Left cardiac atrium (tissue), 4 donors: ENCODE measurements at regions not wholly inside any gene's neighbourhood (a gene's known extent, or its start where the extent isn't known, plus 50 kb on each side); places are given as distances from the start of the nearest gene placed in this dataset.
A peak's percentile ranks its signal among the peaks of the same experiment; 100 is the strongest.

Experiments
- ATAC-seq, 2 donors: fragments of 200-7000 bp; cut with Tn5 transposase; one replicate each; pipeline ENCODE4 v1.9.1; 2020; ENCODE audit warnings: mild to moderate bottlenecking in 2 of 2, moderate library complexity in 2 of 2
- DNase-seq: peaks from one replicate; pipeline ENCODE4 v3.0.0-alpha.2; 2020
- intact Hi-C, 2 donors: fragments of 100-400 bp; cut with DNase I; formaldehyde crosslinking; loops; one replicate each; pipeline versions ENCODE4 v1.14.1 to v1.15.1; 2022 to 2023
- donor health status: DM: no; HTN: yes; CAD: no.
- donor health status: DM: no; HTN: yes; CAD: no; lungs with severe emphysema.
- donor health status: DM: yes; HTN: yes; CAD: no.
- donor health status: Dilated cardiomyopathy.

DNA sequence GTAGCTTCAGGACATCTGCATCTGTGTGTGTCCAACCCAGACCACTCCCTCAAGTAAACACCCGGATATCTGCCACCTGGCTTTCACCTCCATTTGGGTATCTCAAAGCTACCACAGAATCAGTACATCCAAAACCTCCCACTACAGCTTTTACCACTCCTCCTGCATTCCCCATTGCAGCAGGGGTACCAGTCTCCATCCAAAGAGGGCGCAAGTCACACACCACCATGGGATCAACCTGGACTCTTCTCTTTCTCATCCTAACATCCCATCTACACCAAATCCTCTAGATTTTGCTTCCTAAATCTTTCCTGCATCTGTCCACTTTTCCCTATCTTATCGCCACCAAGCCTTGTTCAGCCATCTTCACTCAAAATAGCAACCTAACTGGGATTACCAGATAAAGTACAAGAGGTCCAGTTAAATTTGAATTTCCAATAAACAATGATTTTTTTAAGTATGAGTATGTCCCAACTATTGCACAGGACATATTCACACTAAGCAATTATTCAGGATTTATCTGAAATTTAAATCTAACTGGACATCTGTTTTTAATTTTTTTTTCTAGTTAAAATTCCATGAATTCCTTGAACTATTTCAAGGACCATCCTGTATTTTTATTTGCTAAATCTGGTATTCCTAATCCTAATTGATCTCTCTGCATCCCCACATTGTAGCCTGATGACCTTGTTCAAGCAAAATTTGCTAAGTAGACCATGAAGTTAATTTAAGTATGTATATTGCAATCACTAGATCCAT lies 164.3 kb upstream of the MLN start:
- ATAC-seq (no peak), DNase-seq (no peak)
- intact Hi-C loops = no loop called here

DNA sequence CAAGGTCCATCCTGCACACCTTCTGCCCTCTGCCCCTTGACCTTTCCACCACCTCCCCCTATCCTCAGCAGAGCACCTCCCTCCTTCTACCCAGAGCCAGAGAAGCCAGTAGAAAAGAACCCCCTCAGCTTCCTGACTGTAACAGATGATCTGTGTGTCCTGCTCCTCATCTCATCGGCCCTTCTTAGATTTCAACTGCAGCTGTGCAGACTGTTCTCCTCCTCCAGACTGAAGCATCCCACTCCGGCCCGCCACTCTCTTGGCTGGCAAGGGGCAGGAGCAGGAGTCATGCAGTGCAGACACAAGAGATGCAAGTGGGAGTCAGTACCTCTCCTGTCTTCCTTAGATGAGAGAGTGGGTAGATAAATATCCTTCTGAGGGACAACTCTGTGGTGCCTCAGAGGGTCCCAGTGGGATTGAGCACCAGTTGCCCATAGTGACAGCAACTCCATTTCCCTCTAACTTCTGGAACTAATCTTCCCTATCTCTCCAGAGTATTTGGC lies 163.5 kb upstream of the MLN start:
- intact Hi-C loops = no loop called here
- no peak for DNase-seq
- ATAC-seq = no peak

DNA sequence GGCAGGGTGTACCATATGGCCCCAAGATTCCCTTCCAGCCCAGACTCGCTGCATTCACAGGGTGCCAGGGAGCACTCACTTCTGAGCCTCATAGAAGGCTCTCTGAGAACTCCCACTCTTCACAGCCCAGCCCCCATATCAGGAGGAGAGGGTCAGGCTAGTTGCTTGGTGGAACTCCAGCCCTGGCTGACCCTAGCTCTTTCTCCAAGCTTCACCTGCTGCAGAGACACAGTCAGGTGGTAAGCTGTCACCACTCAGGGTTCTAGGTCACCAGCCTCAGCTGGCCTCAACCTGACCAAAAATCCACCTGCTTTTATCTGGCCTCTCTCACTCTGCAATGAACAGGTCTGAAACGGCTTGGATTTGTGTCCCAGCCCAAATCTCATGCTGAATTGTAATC lies 162.7 kb upstream of the MLN start:
- ATAC-seq (no peak), DNase-seq (no peak)
- intact Hi-C loops = no loop called here

DNA sequence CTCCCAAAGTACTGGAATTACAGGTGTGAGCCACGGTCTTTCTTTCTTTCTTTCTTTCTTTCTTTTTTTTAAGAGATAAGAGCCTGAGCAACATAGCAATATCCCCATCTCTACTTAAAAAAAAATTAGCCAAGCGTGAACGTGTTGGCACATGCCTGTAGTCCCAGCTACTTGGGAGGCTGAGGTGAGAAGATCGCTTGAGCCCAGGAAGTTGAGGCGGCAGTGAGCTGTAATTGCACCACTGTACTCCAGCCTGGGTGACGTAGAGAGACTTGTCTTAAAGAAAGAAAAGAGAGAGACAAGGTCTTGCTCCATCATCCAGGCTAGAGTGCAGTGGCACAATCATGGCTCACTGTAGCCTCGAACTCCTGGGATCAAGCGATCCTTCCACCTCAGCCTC lies 162.0 kb upstream of the MLN start:
- intact Hi-C loops = no loop called here
- ATAC-seq (no peak), DNase-seq (no peak)

DNA sequence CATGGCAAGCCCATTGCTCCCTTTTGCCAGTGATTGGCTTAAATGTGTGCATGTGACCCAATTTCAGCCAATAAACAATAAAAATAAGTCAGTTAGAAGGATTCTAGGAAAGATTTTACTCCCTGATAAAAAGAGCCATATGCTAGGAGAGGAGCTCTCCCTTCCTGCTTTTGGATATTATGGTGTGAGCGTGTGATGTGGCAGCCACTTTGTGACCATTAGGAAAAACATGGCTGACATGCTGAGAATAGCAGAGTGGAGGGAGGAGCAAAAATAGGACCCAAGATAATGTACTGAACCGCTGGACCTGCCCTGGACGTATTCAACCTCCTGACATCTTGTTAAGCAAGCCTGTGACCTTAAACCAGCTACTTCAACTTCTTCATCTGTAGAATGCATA lies 160.6 kb upstream of the MLN start:
- intact Hi-C loops = no loop called here
- DNase-seq = no peak
- ATAC-seq = no peak

DNA sequence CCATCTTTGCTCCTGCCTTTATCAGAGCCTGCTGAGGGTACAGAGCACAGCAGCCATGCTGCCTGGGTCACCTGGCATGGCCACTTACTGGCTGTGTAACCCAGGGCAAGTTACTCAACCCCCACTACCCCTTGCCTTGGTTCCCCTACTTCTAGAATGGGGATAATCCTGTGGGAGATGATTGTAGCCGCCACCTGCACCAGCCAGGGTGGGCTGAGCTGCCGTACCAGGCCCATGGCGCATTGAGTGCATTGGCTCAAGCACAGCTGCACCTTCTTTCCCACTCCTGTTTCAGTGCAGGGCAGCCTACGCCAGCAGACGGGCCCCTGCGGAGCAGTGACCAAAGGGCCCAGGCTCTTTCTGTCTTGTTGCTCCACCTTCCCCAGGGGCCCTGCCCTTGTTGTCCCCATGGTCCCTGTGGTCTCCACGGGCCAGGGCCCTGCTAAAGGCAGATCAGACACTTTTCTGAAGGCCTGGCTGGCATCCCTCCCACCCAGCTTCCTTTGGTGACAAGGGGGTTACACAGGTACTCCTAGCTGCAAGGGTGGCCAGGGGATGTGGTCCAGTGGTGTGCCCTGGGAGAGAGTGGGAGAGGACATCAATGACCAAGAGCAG lies 159.4 kb upstream of the MLN start:
- no peak for ATAC-seq
- intact Hi-C loops = no loop called here
- no peak for DNase-seq

DNA sequence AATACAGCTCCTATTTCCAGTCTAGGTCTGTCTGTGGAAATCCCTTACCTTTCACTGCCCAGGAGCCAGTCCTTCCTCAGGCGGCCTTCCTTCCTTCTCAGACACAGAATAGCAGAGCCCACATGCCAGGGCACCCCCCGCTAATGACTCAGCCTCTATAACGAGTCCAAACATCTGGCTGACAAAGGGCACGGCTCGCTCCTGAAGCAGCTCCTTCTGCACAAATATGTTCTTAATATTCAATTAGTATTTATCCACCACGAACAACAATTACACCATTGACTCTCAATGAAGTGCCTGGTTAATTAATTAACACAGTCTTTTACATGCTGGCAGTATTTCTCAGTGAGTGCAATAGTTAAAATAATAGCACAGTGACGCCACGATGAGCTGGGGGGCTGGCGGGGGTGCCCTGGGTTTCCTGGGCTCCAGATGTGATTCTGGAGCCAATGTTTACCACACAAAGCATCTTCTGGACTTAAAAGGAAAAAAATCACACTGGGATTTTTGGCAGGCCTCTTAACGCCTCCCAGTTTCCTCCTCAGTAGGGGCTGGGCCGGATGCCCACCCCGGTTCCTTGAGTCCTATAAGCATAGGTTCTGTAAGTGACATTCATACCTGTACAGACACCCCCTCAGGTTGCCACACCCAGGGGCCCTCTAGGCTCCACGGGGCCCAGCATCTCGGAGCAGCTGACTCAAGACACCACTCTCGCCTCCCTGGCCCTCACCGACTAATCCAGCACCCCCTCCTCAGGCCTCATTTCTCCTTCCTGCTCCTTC lies 158.6 kb upstream of the MLN start:
- intact Hi-C loops = no loop called here
- DNase-seq (no peak), ATAC-seq (no peak)

DNA sequence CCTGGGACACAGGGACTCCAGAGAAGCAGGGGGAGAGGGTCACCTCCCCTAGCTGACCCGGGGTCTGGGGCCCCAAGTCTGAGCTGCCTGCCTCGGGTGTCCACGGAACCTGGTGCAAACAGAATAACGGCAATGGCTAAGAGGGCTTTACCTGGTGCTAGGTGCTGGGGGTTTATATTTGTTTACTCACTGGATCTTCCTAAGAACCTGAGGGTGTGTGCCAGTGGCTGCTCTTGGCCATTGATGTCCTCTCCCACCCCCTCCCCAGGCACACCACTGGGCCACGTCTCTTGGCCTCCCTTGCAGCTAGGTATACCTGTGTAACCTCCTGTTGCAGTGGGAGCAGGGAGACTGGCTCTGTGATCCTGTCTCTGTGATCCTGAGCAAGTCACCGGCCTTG lies 157.9 kb upstream of the MLN start:
- intact Hi-C loops = no loop called here
- DNase-seq (no peak), ATAC-seq (no peak)

DNA sequence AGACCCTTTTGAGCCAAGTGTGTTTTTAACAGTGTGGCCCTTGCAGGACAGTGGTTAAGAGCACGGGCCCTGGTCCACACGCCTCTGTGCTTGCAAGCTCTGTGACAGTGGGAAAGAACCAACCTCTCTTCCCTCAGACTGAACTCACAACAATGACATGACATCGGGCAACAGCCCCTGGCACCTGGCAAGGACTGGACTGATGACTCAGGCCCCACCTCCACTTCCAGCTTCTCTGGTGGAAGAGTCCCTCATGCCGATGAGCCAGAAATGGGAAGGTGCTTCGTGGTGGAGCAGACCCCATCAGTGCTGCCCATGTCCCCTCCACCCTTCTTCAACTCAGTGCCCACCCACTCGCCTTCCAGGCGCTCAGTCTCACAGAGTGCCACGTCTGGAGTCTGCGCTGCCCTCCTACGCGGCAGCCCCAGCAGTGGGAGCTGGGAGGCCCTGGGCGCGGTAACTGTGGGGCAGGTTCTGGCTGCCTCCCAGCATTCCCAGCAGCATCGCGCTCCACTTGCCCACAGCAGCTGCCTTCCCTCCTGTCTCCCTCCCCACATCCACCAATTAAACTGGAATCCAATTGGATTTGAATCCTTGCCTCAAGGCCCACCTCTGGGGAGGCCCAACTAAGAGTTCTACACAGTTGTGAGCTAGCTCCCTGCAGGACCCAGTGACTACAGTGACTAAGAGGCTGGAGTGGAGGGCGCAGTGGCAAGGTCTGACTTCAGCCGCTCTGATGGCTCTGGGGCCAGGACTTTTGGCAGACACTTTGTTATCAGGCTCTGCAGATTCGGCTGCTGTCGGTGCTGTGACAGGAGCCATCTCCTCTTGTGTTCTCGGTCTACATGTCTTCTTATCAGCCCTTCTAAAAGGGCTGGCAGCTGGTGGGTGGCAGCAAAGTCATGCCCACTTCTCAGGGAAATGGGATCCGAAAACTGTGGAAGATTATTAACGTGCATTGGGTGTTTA lies 156.8 kb upstream of the MLN start:
- ATAC-seq (peak; percentile 78 to 83), DNase-seq (no peak)
- intact Hi-C loops = no loop called here

DNA sequence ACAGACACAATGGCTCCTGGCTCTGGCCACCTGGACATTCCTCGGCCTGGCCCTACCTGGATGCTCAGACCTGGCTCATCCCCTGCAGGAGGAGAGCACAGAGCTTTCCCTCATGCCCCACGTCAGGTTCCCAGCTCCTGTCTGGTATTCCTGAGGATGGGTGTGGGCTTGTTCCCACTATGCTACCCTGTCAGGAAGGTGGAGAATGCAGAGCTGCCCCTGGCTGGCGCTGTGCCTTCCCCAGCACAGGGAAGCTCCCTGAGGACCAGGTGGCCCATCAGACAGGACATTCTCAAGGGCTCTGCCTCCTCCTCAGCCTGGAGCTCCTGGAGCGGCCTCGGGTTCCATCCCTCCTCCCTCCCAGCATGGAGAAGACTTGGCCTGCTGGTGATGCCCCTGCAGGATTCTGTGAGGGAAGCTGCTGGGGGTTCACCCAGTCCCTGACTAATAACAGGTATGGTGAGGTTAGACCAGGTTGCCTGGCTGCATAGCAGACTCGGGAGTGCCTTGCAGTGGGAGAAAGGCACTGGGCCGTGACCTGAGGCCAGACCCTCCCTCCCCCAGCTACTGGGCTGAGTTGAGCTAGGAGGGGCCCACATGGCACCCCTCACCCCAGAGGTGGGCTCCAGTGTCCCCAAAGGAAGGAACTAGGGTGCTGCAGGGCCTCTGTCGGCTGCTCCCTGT lies 156.0 kb upstream of the MLN start:
- intact Hi-C loops = no loop called here
- no peak for ATAC-seq

DNA sequence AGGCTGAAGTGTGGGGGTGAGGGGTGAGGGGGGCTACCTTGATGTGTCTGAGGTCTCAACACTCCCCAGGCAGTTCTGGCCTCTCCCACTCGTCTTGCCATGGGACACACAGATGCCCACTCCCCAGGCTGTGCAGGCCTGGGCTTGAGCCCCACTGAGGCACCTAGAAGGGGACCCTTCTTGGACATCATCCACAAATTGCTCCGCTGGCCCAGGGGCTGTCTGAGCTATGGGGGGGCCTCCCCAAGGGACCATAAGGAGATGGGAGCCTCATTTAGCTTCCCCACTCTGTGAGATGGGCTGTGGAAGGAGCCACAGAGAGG lies 155.5 kb upstream of the MLN start:
- ATAC-seq (no peak), DNase-seq (no peak)
- intact Hi-C loops = no loop called here

More for the DNA sequence above, 156.0 kb upstream of the MLN start:
- no peak for DNase-seq

DNA sequence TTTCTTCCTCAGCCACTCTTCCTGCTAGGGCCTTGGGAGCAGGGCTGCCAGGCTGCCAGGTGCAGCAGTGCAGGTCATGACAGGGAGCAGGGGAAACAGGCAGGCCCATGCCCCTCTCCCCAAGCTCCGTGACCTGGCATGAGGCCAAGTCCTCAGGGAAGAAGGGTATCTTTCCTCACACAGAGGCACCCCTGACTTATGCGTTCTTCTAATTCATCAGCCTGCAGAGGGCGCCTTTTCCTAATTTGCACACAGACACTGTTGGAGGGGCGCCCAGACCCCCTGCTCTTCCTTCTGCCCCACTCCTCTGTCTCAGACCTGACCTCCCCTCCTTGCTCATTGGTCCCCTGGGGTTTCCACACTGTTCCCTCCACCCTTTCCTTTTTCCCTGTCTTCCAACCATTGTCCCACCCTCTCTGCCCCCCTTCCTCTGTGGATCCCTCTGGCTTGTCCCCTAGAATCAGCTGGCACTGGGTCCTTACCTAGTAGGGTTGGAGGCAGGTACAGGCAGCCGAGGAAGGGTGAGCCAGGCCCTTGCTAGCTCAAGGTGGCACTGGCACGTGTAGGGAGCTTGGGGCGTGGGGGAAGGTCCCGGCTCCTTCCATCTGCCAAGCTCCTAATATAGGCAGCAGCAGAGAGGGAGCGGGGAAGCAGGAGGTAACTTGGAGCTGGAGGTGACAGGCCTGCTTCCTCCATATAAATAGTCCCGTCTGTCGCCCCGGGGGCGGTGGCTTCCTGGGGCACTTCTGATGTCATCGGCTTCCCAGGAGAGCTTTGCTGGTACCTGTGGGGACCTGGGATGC lies 154.9 kb upstream of the MLN start:
- ATAC-seq (no peak), DNase-seq (no peak)
- intact Hi-C loops = no loop called here

DNA sequence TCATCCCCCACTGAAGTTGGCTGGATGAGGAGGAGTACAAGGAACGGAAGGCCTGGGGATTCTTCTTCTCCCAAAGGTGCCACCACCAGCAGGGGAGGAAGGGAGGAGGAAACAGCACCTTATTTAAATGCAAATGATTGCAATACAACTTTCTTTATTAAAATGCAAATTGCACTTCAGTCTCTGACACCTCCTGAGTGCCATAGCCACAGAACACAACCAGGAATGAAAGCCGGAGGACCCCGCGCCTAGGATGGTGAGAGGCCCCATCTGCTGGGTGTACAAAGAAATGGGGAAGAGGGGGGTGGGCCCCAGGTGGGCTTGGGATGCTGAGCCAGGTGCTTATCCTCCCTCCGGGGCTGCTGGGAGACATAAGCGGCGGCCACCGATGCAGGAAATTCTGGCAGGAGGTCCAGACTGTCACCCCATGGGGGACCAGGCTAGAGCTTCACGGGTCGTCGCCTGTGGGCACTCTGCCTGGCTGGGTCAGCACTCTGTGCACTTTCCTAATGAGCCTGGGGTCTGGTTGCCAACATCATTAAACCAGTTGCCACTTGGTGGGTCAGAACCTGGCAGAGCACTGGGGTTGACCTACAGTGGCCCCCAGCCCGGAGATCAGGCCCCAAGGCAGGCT lies 154.2 kb upstream of the MLN start:
- no peak for DNase-seq
- no peak for ATAC-seq
- intact Hi-C loops = no loop called here

DNA sequence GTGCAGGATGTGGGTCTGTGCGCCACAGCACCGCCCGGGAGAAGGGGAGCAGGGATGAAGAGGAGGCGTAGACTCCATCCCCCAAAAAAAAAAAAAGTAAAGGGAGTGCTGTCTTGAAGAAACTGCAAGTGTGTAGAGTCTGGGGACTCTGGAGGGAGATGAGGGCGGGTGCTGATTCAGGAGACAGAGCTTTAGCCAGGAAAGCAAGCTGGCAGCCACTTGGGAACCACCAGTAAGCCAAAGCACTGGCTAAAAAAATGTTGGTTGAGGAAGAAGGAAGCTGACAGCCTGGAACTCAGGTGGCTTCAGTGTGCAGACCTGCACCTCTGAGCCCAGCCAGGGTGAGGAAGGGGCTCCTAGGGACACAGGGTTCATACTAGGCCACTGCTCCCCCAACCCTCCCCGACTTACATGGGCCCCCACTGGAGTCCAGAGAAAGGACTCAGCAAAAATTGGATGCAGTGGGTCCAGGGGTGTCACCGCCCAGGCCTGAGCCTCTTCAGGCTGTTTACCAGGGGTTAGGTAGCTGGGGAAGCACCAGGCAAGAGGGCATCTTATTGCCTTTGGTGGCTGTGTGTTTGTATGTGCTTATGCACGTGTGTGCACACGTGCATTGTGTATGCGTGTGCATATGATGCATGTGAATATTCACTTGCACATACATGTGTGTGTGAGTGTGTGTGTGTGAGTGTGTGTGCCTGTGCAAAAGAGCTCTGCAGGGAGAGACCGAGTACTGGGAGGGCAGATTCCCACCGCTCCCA lies 153.5 kb upstream of the MLN start:
- ATAC-seq (no peak), DNase-seq (no peak)
- intact Hi-C loops = no loop called here

DNA sequence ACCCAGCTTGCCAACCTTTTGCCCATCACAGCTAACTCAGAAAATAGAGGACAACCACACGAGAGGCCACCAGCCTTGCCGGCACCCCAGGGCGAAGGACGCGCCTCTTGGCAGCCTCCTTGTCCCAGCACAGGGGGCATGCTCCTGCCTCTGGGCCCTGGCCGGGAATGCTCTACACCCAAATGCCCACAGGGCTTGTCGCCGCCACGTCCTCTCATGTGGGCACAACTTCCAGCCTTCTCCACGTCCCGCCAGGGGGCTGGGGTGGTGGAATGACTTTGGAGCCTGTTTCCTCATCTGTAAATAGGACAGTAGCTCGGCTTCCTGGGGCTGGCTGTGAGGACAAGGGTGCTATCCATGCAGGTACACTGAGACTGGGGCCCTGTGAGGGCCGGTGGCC lies 152.4 kb upstream of the MLN start:
- intact Hi-C loops = no loop called here
- DNase-seq (no peak), ATAC-seq (no peak)

DNA sequence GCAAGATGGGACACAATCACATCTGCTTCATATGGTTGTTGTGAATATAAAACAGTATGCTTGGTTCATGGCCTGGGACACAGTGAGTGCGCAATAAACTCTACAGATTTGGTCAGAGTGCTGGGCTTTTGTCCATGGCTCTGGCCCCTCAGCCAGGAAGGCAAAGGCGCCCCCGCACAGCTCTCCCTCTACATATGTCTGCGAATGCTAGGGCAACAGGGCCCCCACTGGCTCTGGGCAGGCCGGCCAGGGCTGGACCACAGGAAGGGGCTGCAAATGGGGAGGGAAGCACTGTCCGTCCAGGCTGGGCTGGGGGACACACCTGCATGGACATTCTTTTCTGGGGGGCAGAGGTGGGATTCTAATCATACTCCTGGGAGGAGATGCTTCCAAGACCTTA lies 151.8 kb upstream of the MLN start:
- intact Hi-C loops = no loop called here
- DNase-seq = no peak
- ATAC-seq = no peak

DNA sequence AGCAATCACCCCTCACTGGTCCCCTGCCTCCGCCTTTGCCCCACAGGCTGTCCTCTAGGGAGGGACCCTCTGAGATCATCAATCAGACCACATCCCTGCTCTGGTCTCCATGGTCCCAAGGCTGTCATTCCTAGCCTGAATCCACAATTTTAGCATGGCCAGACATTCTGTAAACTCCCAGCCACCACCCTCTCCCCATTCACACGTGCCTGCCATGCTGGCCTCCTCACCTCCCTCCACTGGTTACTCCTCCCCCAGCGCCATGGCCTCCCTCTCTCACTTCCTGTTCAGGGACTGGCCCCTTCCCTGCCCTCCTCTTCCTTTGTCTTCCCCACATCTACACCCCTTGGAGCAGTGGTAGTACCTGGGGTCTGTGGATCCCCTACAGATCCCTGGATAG lies 150.7 kb upstream of the MLN start:
- ATAC-seq = no peak
- intact Hi-C loops = no loop called here
- no peak for DNase-seq
